Astrocyte (in vitro differentiated cells and primary cell): ENCODE measurements at regions not wholly inside any gene's neighbourhood (a gene's known extent, or its start where the extent isn't known, plus 50 kb on each side); places are given as distances from the start of the nearest gene placed in this dataset.

Experiments used
- DNase-seq: peaks from one replicate; pipeline ENCODE4 v3.0.0-alpha.2; 2010; ENCODE audit warnings: low read depth
- FAIRE-seq: peaks from 2 replicates; lab custom pipeline; 2011; peaks lifted over from hg19 to GRCh38; lab: Jason Lieb, UNC
- H2AFZ ChIP-seq: 2 replicates; pipeline ENCODE4 v1.6.0; 2012; ENCODE audit warnings: low read depth, low read length, inconsistent platforms
- H3K27ac ChIP-seq: 2 replicates; pipeline ENCODE4 v1.5.1; 2011; ENCODE audit warnings: low read depth, low read length, inconsistent platforms
- H3K27me3 ChIP-seq: 2 replicates; pipeline ENCODE4 v1.6.0; 2011; ENCODE audit warnings: low read length, inconsistent platforms; ENCODE audit not compliant: insufficient read depth
- H3K36me3 ChIP-seq: 2 replicates; pipeline ENCODE4 v1.5.1; 2011; ENCODE audit warnings: low read length, inconsistent platforms; ENCODE audit not compliant: insufficient read depth
- H3K4me1 ChIP-seq: 2 replicates; pipeline ENCODE4 v1.5.1; 2011; ENCODE audit warnings: low read length, inconsistent platforms; ENCODE audit not compliant: insufficient read depth
- H3K4me2 ChIP-seq: 2 replicates; pipeline ENCODE4 v1.6.0; 2012; ENCODE audit warnings: low read length, inconsistent platforms
- H3K4me3 ChIP-seq: 2 replicates; pipeline ENCODE4 v1.5.1; 2011; ENCODE audit warnings: low read depth, mild to moderate bottlenecking, low read length, inconsistent platforms; ENCODE audit not compliant: insufficient read depth
- H3K79me2 ChIP-seq: 2 replicates; pipeline ENCODE4 v1.6.0; 2012; ENCODE audit warnings: mild to moderate bottlenecking, low read length, inconsistent platforms; ENCODE audit not compliant: insufficient read depth
- H3K9ac ChIP-seq: 2 replicates; pipeline ENCODE4 v1.6.0; 2012; ENCODE audit warnings: mild to moderate bottlenecking, low read length, inconsistent platforms
- H3K9me3 ChIP-seq: 2 replicates; pipeline ENCODE4 v1.5.1; 2012; ENCODE audit warnings: low read depth, mild to moderate bottlenecking, low read length, inconsistent platforms; ENCODE audit not compliant: insufficient read depth
- H4K20me1 ChIP-seq: 2 replicates; pipeline ENCODE4 v1.6.0; 2012; ENCODE audit warnings: low read length, inconsistent platforms; ENCODE audit not compliant: insufficient read depth
- H3K27ac Mint-ChIP-seq: one replicate; pipeline ENCODE4 v1.8.0; 2021; ENCODE audit warnings: mild to moderate bottlenecking, mixed read lengths; ENCODE audit not compliant: unreplicated experiment
- H3K27me3 Mint-ChIP-seq: one replicate; pipeline ENCODE4 v1.8.0; 2021; ENCODE audit warnings: low read depth, mixed read lengths; ENCODE audit not compliant: unreplicated experiment
- H3K36me3 Mint-ChIP-seq: one replicate; pipeline ENCODE4 v1.8.0; 2021; ENCODE audit warnings: low read depth, mixed read lengths; ENCODE audit not compliant: unreplicated experiment
- H3K4me1 Mint-ChIP-seq: one replicate; pipeline ENCODE4 v1.8.0; 2021; ENCODE audit warnings: low read depth, mixed read lengths; ENCODE audit not compliant: unreplicated experiment
- H3K4me3 Mint-ChIP-seq: one replicate; pipeline ENCODE4 v1.8.0; 2021; ENCODE audit warnings: mild to moderate bottlenecking, moderate library complexity, mixed read lengths; ENCODE audit not compliant: unreplicated experiment
- H3K9me3 Mint-ChIP-seq: one replicate; pipeline ENCODE4 v1.8.0; 2021; ENCODE audit warnings: mild to moderate bottlenecking, mixed read lengths; ENCODE audit not compliant: unreplicated experiment
- CTCF ChIP-seq: IDR thresholded peaks from 2 replicates; pipeline ENCODE4 v1.5.1; 2011; ENCODE audit warnings: low read depth, mild to moderate bottlenecking, inconsistent platforms, low read length, moderate library complexity; ENCODE audit not compliant: insufficient read depth
- EZH2 ChIP-seq: IDR thresholded peaks from 2 replicates; pipeline ENCODE4 v1.6.1; 2012; ENCODE audit warnings: mild to moderate bottlenecking, low read length, inconsistent platforms; ENCODE audit not compliant: insufficient read depth

GRCh38 chr7:84277628-84278224, 83.1 kb upstream of the SEMA3A start:
- no peaks in the 10 kb centered on the region for H3K36me3 ChIP-seq
- DNase-seq: peak; percentile 72
- H3K27ac ChIP-seq: no peak overlapping the region
- no peak overlapping the region for H2AFZ ChIP-seq
- no peaks in the 10 kb centered on the region for H3K27me3 ChIP-seq
- H3K4me3 ChIP-seq: no peak overlapping the region
- Mint-ChIP-seq H3K9me3 (no peaks in the 10 kb centered on the region), H3K27me3 (no peaks in the 10 kb centered on the region), H3K36me3 (no peaks in the 10 kb centered on the region), H3K4me3 (no peak overlapping the region), H3K4me1 (no peaks in the 10 kb centered on the region), H3K27ac (no peak overlapping the region)
- H3K4me1 ChIP-seq: no peaks in the 10 kb centered on the region
- no peak for FAIRE-seq
- H3K9me3 ChIP-seq: no peaks in the 10 kb centered on the region
- H3K9ac ChIP-seq: no peak overlapping the region
- TF ChIP-seq CTCF: no peak
- TF ChIP-seq EZH2: no peak
- no peaks in the 10 kb centered on the region for H3K79me2 ChIP-seq
- no peak overlapping the region for H3K4me2 ChIP-seq
- no peaks in the 10 kb centered on the region for H4K20me1 ChIP-seq

- Histone ChIP-seq H3K9me3 (no peaks in the 10 kb centered on the region), H3K79me2 (no peaks in the 10 kb centered on the region), H3K27me3 (no peaks in the 10 kb centered on the region), H3K36me3 (no peaks in the 10 kb centered on the region), H3K4me1 (no peaks in the 10 kb centered on the region), H3K4me3 (no peak overlapping the region), H3K27ac (no peak overlapping the region), H3K4me2 (no peak overlapping the region), H3K9ac (no peak overlapping the region), H4K20me1 (no peaks in the 10 kb centered on the region), H2AFZ (peak overlapping the region; percentile 81)
- Mint-ChIP-seq H3K27ac (no peak overlapping the region), H3K9me3 (no peaks in the 10 kb centered on the region), H3K36me3 (no peaks in the 10 kb centered on the region), H3K27me3 (no peaks in the 10 kb centered on the region), H3K4me1 (no peaks in the 10 kb centered on the region), H3K4me3 (no peak overlapping the region)
- no peak for TF ChIP-seq EZH2
- TF ChIP-seq CTCF: no peak
- DNase-seq (no peak), FAIRE-seq (no peak)
Measured at GRCh38 chr7:84274029-84274638, 79.5 kb upstream of the SEMA3A start.

- Mint-ChIP-seq H3K9me3 (no peaks in the 10 kb centered on the region), H3K27ac (no peak overlapping the region), H3K4me3 (no peak overlapping the region), H3K27me3 (no peaks in the 10 kb centered on the region), H3K36me3 (no peaks in the 10 kb centered on the region), H3K4me1 (no peaks in the 10 kb centered on the region)
- no peak overlapping the region for H3K27ac ChIP-seq
- H3K4me3 ChIP-seq: no peak overlapping the region
- H4K20me1 ChIP-seq: no peaks in the 10 kb centered on the region
- FAIRE-seq: no peak
- TF ChIP-seq CTCF (no peak), EZH2 (no peak)
- no peaks in the 10 kb centered on the region for H3K4me1 ChIP-seq
- no peak overlapping the region for H3K4me2 ChIP-seq
- no peak overlapping the region for H2AFZ ChIP-seq
- no peak for DNase-seq
- H3K79me2 ChIP-seq: no peaks in the 10 kb centered on the region
- no peaks in the 10 kb centered on the region for H3K9me3 ChIP-seq
- H3K27me3 ChIP-seq: no peaks in the 10 kb centered on the region
- H3K36me3 ChIP-seq: no peaks in the 10 kb centered on the region
- no peak overlapping the region for H3K9ac ChIP-seq
Measured at GRCh38 chr7:84271543-84271942, 77.0 kb upstream of the SEMA3A start.
